AG09319 (cell line): ENCODE measurements at regions not wholly inside any gene's neighbourhood (a gene's known extent, or its start where the extent isn't known, plus 50 kb on each side); places are given as distances from the start of the nearest gene placed in this dataset.

Experiments used
- DNase-seq: peaks from one replicate; pipeline ENCODE4 v3.0.0-alpha.2; 2010; ENCODE audit warnings: low read depth; ENCODE audit errors: extremely low read depth
- TF ChIP-seq, protein P1 (sequence below): IDR thresholded peaks from 2 replicates; pipeline ENCODE4 v1.5.1; 2011; ENCODE audit warnings: low read depth, mild to moderate bottlenecking, inconsistent platforms, low read length, moderate library complexity

GRCh38 chr1:118275472-118276115 lies 90.6 kb upstream of the SPAG17 start:
- no peak for DNase-seq
- TF ChIP-seq, protein P1, sequence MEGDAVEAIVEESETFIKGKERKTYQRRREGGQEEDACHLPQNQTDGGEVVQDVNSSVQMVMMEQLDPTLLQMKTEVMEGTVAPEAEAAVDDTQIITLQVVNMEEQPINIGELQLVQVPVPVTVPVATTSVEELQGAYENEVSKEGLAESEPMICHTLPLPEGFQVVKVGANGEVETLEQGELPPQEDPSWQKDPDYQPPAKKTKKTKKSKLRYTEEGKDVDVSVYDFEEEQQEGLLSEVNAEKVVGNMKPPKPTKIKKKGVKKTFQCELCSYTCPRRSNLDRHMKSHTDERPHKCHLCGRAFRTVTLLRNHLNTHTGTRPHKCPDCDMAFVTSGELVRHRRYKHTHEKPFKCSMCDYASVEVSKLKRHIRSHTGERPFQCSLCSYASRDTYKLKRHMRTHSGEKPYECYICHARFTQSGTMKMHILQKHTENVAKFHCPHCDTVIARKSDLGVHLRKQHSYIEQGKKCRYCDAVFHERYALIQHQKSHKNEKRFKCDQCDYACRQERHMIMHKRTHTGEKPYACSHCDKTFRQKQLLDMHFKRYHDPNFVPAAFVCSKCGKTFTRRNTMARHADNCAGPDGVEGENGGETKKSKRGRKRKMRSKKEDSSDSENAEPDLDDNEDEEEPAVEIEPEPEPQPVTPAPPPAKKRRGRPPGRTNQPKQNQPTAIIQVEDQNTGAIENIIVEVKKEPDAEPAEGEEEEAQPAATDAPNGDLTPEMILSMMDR: no peak

- TF ChIP-seq, protein P1: no peak
- no peak for DNase-seq
Measured at GRCh38 chr1:118272884-118273283, 87.9 kb upstream of the SPAG17 start.

DNA sequence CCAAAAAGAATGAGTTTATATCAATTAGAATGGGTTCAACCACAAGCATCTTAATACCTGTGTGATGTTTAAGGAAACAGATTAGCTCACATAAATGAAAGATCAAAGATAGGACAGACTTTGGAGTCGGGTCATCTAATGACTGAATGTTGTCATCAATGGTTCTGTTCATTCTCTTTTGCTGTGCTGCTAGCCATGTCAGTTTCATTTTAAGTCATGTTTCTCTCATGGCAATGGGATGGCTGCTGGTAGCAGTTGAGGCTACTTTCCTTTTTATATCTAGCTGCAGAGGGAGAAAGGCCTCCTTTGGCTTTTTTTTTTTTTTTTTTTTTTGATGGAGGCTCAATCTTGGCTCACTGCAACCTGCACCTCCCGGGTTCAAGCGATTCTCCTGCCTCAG lies 86.9 kb upstream of the SPAG17 start:
- TF ChIP-seq, protein P1: no peak
- no peak for DNase-seq

DNA sequence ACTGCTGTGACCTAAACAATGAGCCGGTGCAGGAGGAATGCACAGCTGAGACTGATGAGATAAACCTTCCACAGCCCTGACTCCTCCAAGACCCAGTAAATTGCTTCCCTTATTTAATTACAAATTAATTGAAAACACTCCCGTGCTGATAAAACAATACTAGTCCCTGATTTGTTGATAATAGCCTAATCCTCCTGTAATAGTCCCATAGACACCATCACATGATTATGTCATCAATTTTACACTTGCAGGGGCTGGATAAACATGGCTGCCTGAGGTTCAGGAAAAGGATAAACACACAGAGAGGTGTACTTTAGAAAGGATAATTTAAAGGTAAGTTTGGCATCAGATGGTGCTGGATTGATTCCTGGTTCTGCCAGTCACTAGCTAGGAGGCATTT lies 84.6 kb upstream of the SPAG17 start:
- TF ChIP-seq, protein P1: no peak
- DNase-seq: no peak

- TF ChIP-seq, protein P1: no peak
- DNase-seq: no peak
Measured at GRCh38 chr1:118266436-118266835, 81.4 kb upstream of the SPAG17 start.

DNA sequence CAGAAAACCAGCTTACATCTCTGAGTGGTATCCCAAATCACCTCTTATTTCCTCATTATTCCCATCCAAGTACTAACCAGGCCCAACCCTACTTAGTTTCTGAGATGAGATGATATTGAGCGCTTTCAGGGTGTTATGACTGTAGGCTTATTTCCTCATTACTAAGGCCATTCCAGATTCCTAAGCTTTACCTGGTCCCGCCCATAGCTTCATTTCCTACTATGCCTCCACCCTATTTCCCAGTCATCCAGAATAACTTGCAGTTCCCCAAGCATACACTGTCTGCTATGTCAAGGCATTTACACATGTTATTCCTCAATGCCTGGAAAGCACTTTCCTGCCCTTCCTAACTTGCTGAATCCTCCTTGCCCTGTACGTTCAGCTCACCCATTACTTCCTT lies 79.3 kb upstream of the SPAG17 start:
- TF ChIP-seq, protein P1: no peak
- no peak for DNase-seq

GRCh38 chr1:118262865-118263264 lies 77.8 kb upstream of the SPAG17 start:
- DNase-seq: no peak
- TF ChIP-seq, protein P1: no peak
